ENCODE measurements at regions not wholly inside any gene's neighbourhood (a gene's known extent, or its start where the extent isn't known, plus 50 kb on each side); places are given as distances from the start of the nearest gene placed in this dataset.
"Not testable (repeated sequence)": the region's sequence is repeated elsewhere in the genome, so short reads cannot be mapped to it uniquely, and the experiment has no call there.

DNA sequence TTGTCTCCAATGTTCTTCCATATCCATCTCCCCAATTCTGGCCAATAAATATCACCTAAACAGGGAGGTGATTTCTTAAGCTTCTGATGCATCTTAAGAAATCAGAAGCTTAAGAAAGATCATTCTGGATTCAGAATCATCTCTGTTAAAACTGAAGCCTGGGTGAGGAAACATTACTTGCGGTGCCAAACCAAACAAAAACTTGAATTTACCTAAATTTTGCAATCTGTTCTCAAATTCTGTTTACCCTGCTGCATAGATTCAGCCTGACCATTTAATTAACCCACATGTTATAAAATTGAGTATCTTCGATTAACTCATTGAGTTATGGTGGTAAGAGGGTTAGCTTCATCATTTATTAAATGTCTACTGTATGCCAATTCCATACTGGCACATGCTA, 204.4 kb upstream of the ZNF385D start:
- no peak for DNase-seq (ENCODE audit: low read depth, low spot score)
- H3K4me3 ChIP-seq (ENCODE audit: low read length), result no peak overlapping the region

DNA sequence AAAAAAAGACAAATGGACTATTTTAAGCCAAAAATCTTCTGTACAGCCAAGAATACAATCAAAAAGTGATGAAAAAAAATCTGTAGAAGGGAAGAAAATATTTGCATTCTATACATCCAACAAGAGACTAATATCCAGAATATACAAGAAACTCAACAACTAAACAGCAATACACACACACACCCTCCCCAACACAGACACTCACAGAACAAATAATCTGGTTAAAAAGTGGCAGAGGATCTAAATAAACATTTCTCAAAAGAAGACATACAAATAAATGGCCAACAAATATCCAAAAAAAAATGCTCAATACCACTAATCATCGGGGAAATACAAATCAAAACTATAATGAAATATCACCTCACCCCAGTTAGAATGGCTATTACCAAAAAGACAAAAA, 209.0 kb upstream of the ZNF385D start:
- H3K4me3 ChIP-seq (ENCODE audit: low read length), result no peak overlapping the region
- no peak for DNase-seq (ENCODE audit: low read depth, low spot score)

DNA sequence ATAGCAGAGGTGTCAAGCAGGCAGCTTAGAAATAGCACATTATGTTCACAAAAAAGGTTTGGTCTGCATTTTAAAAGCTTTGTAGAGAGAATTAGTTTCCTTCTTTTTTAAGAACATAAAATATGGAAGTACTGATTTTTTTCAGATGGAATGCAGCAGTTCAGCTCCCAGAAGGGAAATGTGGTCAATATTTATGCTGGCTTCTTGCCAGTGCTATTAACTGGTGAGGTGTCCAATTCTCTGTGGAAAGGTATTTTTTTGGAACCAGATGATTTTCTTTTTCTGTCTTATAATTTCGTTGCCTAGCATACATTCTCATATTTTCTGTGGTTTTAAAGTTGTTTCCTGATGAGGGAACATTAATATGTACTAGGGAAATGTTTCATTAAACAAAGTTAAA, 211.4 kb upstream of the ZNF385D start:
- DNase-seq (ENCODE audit: low read depth, low spot score), result no peak
- no peak overlapping the region for H3K4me3 ChIP-seq (ENCODE audit: low read length)

DNA sequence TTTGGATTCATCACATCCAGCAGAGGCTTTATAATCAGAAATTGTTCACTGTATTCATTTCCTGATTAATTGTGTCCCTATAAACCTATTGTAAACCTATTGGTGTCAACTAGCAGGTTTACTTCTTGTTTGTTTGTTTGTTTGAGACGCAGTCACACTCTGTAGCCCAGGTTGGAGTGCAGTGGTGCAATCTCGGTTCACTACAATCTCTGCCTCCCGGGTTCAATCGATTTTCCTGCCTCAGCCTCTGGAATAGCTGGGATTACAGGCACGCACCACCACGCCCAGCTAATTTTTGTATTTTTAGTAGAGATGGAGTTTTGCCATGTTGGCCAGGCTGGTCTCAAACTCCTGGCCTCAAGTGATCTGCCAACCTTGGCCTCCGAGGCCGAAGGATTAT, 215.4 kb upstream of the ZNF385D start:
- DNase-seq (ENCODE audit: low read depth, low spot score); H3K4me3 ChIP-seq (ENCODE audit: low read length): not testable (repeated sequence)

DNA sequence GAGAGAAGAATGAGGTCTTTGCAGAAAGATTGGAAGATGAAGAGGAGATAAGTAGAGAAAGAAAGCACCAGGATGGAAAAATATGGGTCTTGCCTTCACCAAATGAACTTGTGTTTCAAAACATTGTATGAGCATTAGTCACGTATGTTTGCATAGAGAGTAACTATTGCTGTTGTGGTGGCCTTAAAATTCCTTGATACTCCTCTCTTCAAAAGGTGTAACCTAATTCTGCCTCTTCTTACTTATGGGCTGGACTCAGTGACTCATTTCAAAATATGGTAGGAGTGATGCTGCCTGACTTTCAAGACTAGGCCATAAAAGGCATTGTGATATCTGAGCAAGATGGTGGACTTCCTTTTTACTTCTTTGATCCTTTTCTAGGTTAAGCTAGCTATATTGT, 228.7 kb upstream of the ZNF385D start:
- no peak for DNase-seq (ENCODE audit: low read depth, low spot score)
- no peak overlapping the region for H3K4me3 ChIP-seq (ENCODE audit: low read length)

DNA sequence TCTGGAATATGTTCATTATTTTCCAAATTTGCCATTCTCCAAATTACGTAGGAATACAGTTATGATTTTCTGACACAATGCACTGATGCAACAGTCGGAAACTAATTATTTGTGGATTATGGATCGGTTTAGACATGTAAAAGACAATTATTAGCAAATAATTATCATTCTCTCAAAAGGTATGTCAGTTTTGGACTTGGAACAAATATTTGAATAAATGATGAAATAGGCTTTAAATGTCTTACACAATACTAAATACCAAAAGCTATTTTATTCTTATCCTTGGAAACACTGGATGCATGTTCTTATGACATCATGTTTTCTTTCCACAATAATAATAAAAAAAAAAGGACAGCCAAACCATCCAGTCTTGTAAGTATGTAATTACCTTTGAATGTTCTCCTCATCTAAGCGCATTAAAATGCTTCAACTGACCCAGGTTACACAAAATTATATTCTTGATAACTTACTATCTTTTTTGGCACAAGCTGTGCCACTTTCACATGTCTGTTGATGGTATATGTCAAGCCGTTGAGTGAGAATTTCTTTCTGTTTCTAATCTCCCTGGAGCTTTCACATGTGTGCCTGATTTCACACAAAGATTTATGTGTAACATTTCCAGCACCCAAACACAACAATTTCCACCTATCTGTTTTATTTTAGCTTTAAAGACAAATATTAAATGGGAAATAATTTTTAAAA, 238.5 kb upstream of the ZNF385D start:
- no peak overlapping the region for H3K4me3 ChIP-seq (ENCODE audit: low read length)
- no peak for DNase-seq (ENCODE audit: low read depth, low spot score)

DNA sequence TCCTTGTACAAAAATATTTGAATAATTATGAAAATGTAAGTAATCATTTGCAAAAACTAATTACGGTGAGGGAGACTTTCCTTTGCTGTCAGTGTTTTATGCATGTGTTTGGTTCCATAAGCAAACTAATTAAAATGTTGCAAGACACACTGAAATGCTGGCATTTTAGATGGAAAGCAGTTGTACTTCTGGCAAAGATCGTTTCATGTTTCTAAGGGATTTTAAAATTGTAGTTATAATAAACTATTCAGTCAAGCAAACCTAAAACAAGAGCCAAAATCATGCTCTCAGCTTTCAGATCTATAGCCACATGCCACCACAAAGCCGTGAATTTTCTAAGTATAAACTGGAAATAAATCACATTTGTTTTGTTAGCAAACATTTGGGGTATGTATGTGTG, 240.1 kb upstream of the ZNF385D start:
- no peak for DNase-seq (ENCODE audit: low read depth, low spot score)
- H3K4me3 ChIP-seq (ENCODE audit: low read length), result no peak overlapping the region

DNA sequence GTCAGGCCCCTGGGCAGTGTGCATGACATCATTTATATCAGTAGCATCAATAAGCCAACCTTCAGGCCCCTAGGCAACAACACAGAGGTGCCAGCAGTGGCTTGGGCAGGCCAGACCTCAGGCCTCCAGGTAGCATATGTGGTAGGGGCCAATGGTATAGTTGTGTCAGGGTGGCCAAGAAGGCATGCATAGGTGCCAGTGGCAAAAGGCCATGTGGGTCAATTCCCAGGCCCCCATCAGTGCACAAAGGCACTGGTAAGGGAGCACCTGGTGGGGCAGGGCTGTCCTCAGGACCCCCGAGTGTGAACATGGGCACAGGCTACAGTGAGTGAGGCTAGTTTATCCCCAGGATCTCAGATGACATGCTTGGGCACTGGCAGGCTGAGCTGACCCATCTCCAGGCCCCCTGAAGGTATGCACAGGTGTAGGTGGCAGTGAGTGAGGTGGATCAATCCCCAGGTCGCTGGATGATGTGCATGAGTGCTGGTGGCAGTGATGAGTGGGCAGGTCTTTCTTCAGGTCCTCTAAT, 244.1 kb upstream of the ZNF385D start:
- H3K4me3 ChIP-seq (ENCODE audit: low read length), result no peak overlapping the region
- DNase-seq (ENCODE audit: low read depth, low spot score), result no peak

DNA sequence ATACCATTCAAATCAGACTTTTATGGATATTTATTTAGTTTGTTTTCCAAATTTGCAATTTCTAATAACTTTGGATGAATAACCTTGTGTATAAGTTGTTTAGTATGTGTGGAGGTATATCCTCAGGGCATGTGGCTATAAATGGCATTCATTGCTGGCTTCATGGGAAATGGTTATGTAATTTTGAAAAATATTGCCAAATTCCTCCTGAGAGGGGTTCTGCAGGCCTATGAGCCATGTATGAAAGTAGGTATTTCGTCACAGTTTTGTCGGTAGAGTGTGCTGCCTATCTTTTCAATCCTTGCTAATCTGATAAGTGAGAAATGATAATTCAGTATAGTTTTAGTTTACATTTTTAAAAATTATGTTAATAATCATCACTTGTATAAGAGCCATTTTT, 256.4 kb upstream of the ZNF385D start:
- DNase-seq (ENCODE audit: low read depth, low spot score), result no peak
- H3K4me3 ChIP-seq (ENCODE audit: low read length), result no peak overlapping the region

DNA sequence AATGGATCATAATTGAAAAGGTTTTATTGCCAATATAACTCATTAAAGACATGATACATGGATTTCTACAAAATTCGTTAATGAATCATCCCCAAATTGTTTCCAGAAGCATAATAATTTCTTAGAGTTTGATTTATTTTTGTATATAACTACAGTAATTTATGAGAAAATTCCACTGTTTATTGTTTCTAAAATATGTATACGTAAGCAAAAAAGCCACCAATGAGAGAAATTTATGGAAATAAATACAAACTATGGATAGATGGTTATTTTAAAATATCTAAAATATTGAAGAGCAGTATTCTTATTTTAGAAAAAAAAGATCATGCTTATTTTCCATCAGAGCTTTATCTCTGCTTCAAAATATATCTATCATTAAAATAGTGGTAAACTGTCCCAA, 260.0 kb upstream of the ZNF385D start:
- DNase-seq (ENCODE audit: low read depth, low spot score), result no peak
- no peak overlapping the region for H3K4me3 ChIP-seq (ENCODE audit: low read length)

DNA sequence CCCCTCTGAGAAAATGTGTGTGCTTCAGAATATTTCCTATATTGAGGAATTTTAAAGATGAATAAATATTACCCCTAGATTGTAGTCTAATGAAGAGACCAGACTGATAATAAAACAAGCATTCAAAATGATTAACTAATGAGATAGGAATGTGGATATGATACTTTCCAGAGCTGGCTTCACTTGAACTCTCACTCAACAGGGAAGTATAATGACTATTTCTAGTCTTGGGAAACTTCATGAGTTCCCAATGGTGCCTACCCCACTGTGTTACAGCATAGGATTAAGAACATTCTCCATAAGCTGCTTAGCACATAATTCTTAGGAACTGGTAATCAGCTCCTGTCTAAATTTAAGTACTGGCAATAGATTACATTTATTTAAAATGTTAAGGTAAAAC, 261.5 kb upstream of the ZNF385D start:
- DNase-seq (ENCODE audit: low read depth, low spot score), result no peak
- H3K4me3 ChIP-seq (ENCODE audit: low read length), result no peak overlapping the region

DNA sequence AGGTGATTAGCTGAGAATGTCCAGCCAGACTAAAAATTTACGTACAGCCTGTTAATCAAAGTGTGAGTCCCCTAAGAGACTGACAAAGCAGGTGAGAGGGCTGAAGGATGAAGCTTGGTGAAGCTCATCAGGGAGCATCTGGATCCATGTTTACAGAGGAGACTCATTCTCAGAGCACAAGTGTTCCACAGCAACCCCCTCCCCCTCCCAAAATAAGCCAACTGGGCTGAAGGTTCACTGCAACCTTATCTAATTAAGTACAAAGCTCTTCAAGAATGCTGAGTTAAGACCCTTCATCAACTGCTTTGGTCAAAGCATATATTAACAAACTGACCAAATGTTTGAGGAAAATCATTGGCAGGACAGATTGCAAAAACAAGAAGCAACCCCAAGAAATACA, 262.6 kb upstream of the ZNF385D start:
- H3K4me3 ChIP-seq (ENCODE audit: low read length), result no peak overlapping the region
- DNase-seq (ENCODE audit: low read depth, low spot score), result no peak

DNA sequence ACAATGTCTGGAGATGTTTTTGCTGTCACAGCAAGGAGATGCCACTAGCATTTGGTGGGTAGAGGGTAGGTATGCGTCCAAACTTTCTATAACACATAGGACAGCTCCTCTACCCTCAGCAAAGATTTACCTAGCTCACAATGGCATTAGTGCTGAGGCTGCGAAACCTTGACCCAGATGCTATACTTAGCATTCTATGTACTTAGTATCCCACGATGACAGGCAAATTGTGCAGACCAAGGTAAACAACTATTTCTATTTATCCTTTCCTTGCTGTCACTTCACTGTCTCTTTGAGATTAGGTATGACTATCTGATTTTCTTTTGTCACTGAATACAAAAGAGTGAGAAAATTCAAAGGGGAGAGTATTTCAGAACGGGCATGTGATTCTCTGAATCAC, 265.2 kb upstream of the ZNF385D start:
- no peak overlapping the region for H3K4me3 ChIP-seq (ENCODE audit: low read length)
- DNase-seq (ENCODE audit: low read depth, low spot score), result no peak

DNA sequence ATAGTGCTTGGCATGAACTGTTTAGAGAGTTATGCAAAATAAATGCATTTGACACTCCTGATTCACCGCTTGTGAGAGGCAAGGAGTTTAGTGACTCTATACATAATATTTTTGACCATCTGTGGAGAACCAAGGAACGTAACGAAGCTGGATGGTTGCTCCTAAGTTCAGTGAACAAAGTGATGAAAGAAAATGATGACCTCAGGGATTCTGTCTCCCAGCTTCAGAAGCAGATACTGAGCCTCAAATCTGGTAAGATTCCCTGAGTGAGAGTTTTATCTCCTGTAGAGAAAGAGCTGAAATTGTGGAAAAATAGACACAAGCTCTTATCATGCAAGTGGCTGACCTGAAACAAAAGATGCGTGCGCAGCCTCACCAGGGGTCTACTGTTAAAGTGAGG, 273.6 kb upstream of the ZNF385D start:
- not testable (repeated sequence) for DNase-seq (ENCODE audit: low read depth, low spot score); H3K4me3 ChIP-seq (ENCODE audit: low read length)

DNA sequence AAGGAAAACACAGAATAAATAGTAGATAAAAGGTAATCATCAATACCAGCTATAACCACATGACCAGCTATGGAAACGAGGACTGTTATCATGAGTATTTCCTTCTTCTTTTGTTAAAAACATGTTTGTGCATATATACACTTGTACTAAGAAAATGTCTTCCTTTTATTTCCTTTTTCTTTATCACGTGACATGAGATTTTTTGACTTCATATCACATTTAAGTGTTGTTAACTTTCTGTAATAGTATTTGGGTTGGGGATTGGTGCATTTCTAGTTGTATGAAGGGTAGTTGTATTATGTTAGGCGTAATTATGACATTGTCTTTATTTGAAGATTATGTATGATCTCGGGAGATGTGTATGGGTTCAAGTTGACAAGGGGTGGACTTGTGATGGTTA, 278.5 kb upstream of the ZNF385D start:
- no peak overlapping the region for H3K4me3 ChIP-seq (ENCODE audit: low read length)
- no peak for DNase-seq (ENCODE audit: low read depth, low spot score)

DNA sequence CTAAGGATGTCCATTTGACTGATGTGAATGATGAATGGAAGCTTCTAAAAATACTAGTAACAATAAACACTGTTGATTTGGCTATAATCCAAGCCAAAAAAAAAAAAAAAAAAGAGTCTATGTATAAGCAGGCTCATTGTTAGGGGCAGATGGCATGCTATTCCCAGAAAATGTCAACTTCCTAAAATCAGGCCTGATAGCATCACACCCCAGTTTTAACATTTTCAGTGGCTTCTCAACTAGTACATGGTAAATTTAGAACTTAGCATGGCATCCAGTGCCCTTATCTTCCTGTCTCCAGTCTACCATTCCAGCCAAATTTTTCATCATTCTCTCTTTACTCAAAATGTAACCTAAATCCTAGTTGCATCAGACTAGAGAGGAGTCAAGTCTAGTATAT, 288.2 kb upstream of the ZNF385D start:
- no peak for DNase-seq (ENCODE audit: low read depth, low spot score)
- no peak overlapping the region for H3K4me3 ChIP-seq (ENCODE audit: low read length)

DNA sequence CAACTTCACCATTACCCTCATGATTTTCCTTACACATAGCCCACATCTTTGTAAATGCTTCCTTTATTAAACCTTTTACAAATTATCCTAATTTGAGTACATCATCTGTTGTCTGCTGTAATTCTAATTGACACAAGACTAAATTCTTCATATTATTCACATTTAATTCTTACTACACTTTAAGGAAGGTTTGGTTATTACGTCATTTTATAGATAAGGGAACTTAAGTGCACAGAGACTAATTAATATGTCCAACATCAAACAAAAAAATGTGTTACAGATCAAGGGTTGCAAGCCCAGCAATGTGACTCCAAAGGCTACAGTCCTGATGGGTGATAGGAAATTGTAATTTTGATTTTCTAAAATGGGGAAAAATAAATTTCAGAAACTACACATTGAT, 289.1 kb upstream of the ZNF385D start:
- DNase-seq (ENCODE audit: low read depth, low spot score), result no peak
- H3K4me3 ChIP-seq (ENCODE audit: low read length), result no peak overlapping the region

DNA sequence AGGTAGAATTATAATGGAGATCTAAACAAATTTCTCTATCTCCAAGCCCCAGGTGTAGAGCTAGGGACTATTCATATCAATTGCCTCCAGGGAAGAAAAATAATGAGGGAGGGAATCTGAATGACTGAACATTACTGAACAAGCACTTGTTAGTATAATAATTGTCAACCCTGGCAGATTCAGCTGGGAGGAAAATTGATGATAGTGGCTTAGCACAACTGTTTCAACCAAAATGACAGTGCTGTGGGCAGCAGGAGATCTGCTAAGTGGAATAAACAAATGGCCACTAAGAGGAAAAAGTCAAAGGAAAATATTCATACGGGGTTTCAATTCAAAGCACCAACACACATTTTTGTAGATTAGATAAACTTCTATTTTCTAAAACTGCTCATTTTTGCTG, 294.9 kb upstream of the ZNF385D start:
- DNase-seq (ENCODE audit: low read depth, low spot score), result no peak
- H3K4me3 ChIP-seq (ENCODE audit: low read length), result no peak overlapping the region

DNA sequence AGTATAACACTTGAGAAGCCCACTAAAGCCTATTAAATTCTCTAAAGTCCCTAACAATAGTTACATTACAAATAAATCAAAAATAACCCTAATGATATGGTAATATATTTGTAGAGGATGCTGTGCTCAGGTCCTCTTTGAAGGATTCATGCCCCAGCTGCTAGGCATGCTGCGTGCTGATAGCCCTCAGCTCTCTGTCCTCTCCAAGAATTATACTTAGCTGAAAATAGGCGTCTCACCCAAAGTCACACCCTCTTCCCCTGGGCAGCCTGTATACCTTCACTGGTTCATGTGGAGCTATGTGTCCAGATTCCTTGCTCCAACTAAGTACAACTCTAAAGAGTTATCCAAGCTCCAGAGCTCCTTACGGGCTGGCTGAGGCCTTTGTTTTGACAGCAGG, 312.5 kb upstream of the ZNF385D start:
- no peak overlapping the region for H3K4me3 ChIP-seq (ENCODE audit: low read length)
- DNase-seq (ENCODE audit: low read depth, low spot score), result no peak

DNA sequence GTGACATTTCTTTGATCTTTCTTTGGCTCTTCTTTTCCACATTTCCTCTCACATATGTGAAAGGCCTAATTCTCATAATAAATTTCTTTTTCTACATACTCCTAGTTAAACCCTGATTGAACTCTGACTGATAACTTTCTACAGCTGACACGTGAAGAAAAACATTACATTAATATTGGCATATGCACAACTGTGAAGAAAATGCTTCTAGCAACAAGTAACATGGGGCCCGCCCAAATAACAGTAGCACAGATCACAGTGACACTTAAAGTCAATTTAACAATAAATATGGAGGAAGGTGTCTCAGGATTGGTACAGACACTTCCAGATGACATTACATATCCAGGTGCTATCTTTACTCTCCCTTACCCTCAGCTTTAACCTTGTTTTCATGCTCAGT, 317.6 kb upstream of the ZNF385D start:
- no peak overlapping the region for H3K4me3 ChIP-seq (ENCODE audit: low read length)
- DNase-seq (ENCODE audit: low read depth, low spot score), result no peak

DNA sequence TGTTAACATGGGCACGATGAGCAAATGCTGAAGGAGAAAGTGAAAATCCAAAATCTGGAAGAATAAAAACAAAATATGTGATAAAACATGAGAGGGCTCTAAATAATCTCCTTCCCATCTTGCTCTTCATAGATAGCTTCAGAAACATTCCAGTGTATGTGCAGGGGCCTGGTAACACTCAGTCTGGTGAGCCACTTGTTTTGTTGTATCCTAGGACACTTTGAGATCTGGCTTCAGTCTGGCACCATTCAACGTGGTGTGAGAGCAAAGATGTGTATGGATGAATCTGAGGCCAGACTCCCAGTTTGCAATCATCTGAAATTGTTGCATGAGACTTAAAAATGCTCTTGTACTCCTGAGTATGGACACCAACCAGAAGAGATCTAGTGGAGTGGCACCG, 337.2 kb upstream of the ZNF385D start:
- H3K4me3 ChIP-seq (ENCODE audit: low read length), result no peak overlapping the region
- no peak for DNase-seq (ENCODE audit: low read depth, low spot score)

DNA sequence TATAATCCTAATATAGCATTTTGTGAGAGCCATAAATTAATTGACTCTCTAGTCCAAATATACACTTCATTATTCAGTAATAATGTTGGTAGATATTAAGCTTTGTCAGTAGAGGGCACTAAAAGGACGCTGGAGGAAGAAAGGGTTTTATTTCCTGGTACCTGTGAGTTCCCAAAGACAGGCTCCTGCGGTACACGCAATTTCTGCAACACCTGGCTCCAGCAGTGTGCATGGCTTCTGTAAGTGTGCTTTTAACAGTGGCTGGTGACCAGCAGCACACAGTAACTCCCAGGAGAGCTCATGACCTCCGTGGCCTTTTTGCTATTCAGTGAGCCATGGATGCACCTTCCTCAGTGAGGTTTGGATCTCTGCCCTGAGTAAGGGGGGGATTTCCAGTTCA, 338.3 kb upstream of the ZNF385D start:
- peak; percentile 41 for DNase-seq (ENCODE audit: low read depth, low spot score)

More for the DNA sequence above, 338.3 kb upstream of the ZNF385D start:
- H3K4me3 ChIP-seq (ENCODE audit: low read length), result no peak overlapping the region

Data from Jurkat, Clone E6-1 (cell line).